MCF 10A (cell line): ENCODE measurements at regions not wholly inside any gene's neighbourhood (a gene's known extent, or its start where the extent isn't known, plus 50 kb on each side); places are given as distances from the start of the nearest gene placed in this dataset.

Source experiments
- BruUV-seq: library from RNA; stranded (reverse); fragments of 400-500 nt; replicated peaks from 2 replicates; lab custom pipeline; 2021; lab: Mats Ljungman, UMichigan
- CTCF ChIA-PET: fragments of 300-600 bp; sonication (Branson Sonifier 250); formaldehyde crosslinking; extraction: SDS; loops from one replicate; lab custom pipeline; 2021; ENCODE audit warnings: antibody characterized with exemption, inconsistent platforms; lab: Yijun Ruan, JAX
- POLR2A ChIA-PET: fragments of 300-600, 350-650 bp; sonication (Branson Sonifier 250); formaldehyde crosslinking; extraction: SDS; loops from one replicate; lab custom pipeline; 2020; ENCODE audit warnings: antibody characterized with exemption, inconsistent platforms; lab: Yijun Ruan, JAX
- DNase-seq: peaks from one replicate; pipeline ENCODE4 v3.0.0-alpha.2; 2018; ENCODE audit not compliant: unreplicated experiment
- H3K27ac Mint-ChIP-seq: one replicate; pipeline ENCODE4 v1.8.0; 2022; ENCODE audit warnings: mild to moderate bottlenecking, low read depth, mixed read lengths; ENCODE audit not compliant: unreplicated experiment
- H3K27me3 Mint-ChIP-seq: one replicate; pipeline ENCODE4 v1.8.0; 2022; ENCODE audit warnings: mixed read lengths; ENCODE audit not compliant: insufficient read depth, unreplicated experiment
- H3K36me3 Mint-ChIP-seq: one replicate; pipeline ENCODE4 v1.8.0; 2022; ENCODE audit warnings: mild to moderate bottlenecking, moderate library complexity, mixed read lengths; ENCODE audit not compliant: insufficient read depth, unreplicated experiment
- H3K4me1 Mint-ChIP-seq: one replicate; pipeline ENCODE4 v1.8.0; 2022; ENCODE audit warnings: mixed read lengths; ENCODE audit not compliant: insufficient read depth, unreplicated experiment
- H3K4me3 Mint-ChIP-seq: one replicate; pipeline ENCODE4 v1.8.0; 2022; ENCODE audit warnings: mild to moderate bottlenecking, moderate library complexity, mixed read lengths; ENCODE audit not compliant: unreplicated experiment
- H3K9me3 Mint-ChIP-seq: one replicate; pipeline ENCODE4 v1.8.0; 2022; ENCODE audit warnings: mixed read lengths; ENCODE audit not compliant: unreplicated experiment
- CTCF ChIP-seq: fragments of 200-600 bp; IDR thresholded peaks from one replicate; pipeline ENCODE4 v1.8.0; 2022; ENCODE audit warnings: antibody characterized with exemption, mild to moderate bottlenecking; ENCODE audit not compliant: unreplicated experiment
- intact Hi-C: fragments of 100-400 bp; cut with micrococcal nuclease; formaldehyde crosslinking; loops from 2 replicates; pipeline ENCODE4 v1.14.1; 2022

DNA sequence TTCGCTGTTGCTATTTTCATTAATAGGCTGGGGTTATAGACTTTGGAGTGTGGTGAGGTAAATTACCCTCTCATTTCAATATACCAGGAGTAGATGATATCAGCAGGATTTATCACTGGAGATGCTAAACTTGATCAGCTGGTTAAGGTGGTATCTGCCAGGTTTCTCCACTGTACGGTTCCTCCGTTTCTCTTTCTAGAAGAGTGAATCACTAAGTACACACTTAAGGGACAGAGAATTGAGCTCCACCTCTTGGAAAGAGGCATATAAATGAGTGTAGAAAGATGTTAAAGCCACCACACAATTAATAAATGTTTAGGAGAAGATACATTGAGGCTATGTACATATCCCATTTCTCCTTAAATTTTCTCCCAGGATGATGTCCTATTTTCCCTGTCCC is 277.4 kb upstream of the GRIP1 start:
- Mint-ChIP-seq H3K9me3 (no peaks in the 10 kb centered on the region), H3K4me3 (no peak overlapping the region), H3K27ac (no peak overlapping the region), H3K4me1 (peaks cover 14% of the 10 kb centered on the region), H3K27me3 (no peaks in the 10 kb centered on the region), H3K36me3 (no peaks in the 10 kb centered on the region)
- POLR2A ChIA-PET, result no interaction called here
- TF ChIP-seq CTCF, result no peak
- CTCF ChIA-PET, result interaction anchor here (0.6 kb wide), 1 partner anchor 22 kb away, joined by 3 read pairs; no protein-coding TSS in a partner anchor
- DNase-seq, result no peak
- intact Hi-C loops, result no loop called here
- BruUV-seq, result no TSS peak

DNA sequence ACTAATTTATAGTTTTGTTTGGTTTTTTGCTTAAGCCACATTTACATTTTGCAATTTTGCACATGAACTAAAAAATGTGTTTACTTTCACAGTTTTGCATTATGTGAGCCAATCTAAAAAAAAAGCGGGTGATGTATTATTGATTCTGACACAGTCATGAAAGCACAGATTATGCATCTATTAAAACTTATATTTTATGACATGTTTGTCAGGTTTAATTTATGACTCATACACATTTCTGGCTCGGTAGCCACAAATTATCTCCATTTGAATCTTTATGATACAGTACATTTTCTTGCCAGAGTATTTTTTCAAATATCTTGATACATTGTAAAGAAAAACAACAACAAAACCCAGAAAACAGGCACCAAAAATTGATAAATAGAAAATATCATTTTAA is 280.4 kb upstream of the GRIP1 start:
- Mint-ChIP-seq H3K36me3 (no peaks in the 10 kb centered on the region), H3K27ac (no peak overlapping the region), H3K4me3 (no peak overlapping the region), H3K9me3 (no peaks in the 10 kb centered on the region), H3K4me1 (peaks cover 24% of the 10 kb centered on the region), H3K27me3 (no peaks in the 10 kb centered on the region)
- intact Hi-C loops, result no loop called here
- CTCF ChIA-PET, result no interaction called here
- no TSS peak for BruUV-seq
- POLR2A ChIA-PET, result no interaction called here
- no peak for DNase-seq
- TF ChIP-seq CTCF, result no peak

GRCh38 chr12:66960006-66960405 is 281.1 kb upstream of the GRIP1 start:
- H3K27ac Mint-ChIP-seq, result no peak overlapping the region
- intact Hi-C loops, result no loop called here
- CTCF ChIA-PET, result interaction anchor here (0.6 kb wide), 1 partner anchor 266 kb away, joined by 3 read pairs; no protein-coding TSS in a partner anchor
- DNase-seq, result no peak
- H3K9me3 Mint-ChIP-seq, result no peaks in the 10 kb centered on the region
- H3K36me3 Mint-ChIP-seq, result no peaks in the 10 kb centered on the region
- no peaks in the 10 kb centered on the region for H3K27me3 Mint-ChIP-seq
- no TSS peak for BruUV-seq
- peaks cover 25% of the 10 kb centered on the region for H3K4me1 Mint-ChIP-seq
- TF ChIP-seq CTCF, result no peak
- H3K4me3 Mint-ChIP-seq, result no peak overlapping the region
- POLR2A ChIA-PET, result no interaction called here

- no peak for TF ChIP-seq CTCF
- H3K27ac Mint-ChIP-seq, result no peak overlapping the region
- H3K9me3 Mint-ChIP-seq, result no peaks in the 10 kb centered on the region
- no peaks in the 10 kb centered on the region for H3K27me3 Mint-ChIP-seq
- peak overlapping the region; percentile 5 for H3K4me3 Mint-ChIP-seq
- CTCF ChIA-PET, result interaction anchor here (0.5 to 0.7 kb wide), 3 partner anchors 61 to 267 kb away, joined by 3 read pairs; no protein-coding TSS in a partner anchor
- POLR2A ChIA-PET, result no interaction called here
- intact Hi-C loops, result no loop called here
- no TSS peak for BruUV-seq
- peak; percentile 38 for DNase-seq
- no peaks in the 10 kb centered on the region for H3K36me3 Mint-ChIP-seq
- H3K4me1 Mint-ChIP-seq, result peaks cover 25% of the 10 kb centered on the region
Measured at GRCh38 chr12:66960704-66961690, 282.1 kb upstream of the GRIP1 start.
